Large intestine (tissue), 3 donors: ENCODE measurements at regions not wholly inside any gene's neighbourhood (a gene's known extent, or its start where the extent isn't known, plus 50 kb on each side); places are given as distances from the start of the nearest gene placed in this dataset.

Experiments used
- DNase-seq, 2 donors: peaks; one replicate each; pipeline versions ENCODE4 v3.0.0 to v3.0.0-alpha.2; 2013
- H3K27ac ChIP-seq: one replicate; pipeline ENCODE4 v1.5.1; 2013; ENCODE audit warnings: low read length
- H3K27me3 ChIP-seq: 2 replicates; pipeline ENCODE4 v1.6.1; 2013; ENCODE audit warnings: low read length; ENCODE audit not compliant: control insufficient read depth, insufficient read depth
- H3K36me3 ChIP-seq: 2 replicates; pipeline ENCODE4 v1.6.1; 2013; ENCODE audit warnings: low read length; ENCODE audit not compliant: control insufficient read depth, insufficient read depth
- H3K4me1 ChIP-seq: one replicate; pipeline ENCODE4 v1.6.1; 2013; ENCODE audit warnings: low read length; ENCODE audit not compliant: control insufficient read depth, insufficient read depth
- H3K4me3 ChIP-seq: one replicate; pipeline ENCODE4 v1.5.1; 2013; ENCODE audit warnings: low read length
- H3K9me3 ChIP-seq: one replicate; pipeline ENCODE4 v1.6.1; 2013; ENCODE audit warnings: mild to moderate bottlenecking, low read depth, low read length, moderate library complexity; ENCODE audit not compliant: control insufficient read depth
- WGBS: methylation state at CpG from one replicate; pipeline ENCODE4 v1.1.5; 2013; ENCODE audit warnings: low lambda C conversion rate; ENCODE audit not compliant: insufficient coverage; 5-methylcytosine and 5-hydroxymethylcytosine counted together

- H3K27ac ChIP-seq: no peak overlapping the region
- H3K9me3 ChIP-seq: no peaks in the 10 kb centered on the region
- DNase-seq: no peak
- H3K4me1 ChIP-seq: no peaks in the 10 kb centered on the region
- H3K4me3 ChIP-seq: no peak overlapping the region
- no peaks in the 10 kb centered on the region for H3K36me3 ChIP-seq
- no peaks in the 10 kb centered on the region for H3K27me3 ChIP-seq
- WGBS: 13% methylated on average over 1 of the region's 1 CpG
Observed at GRCh38 chr4:15366721-15367120, 61.1 kb upstream of the C1QTNF7 start.

DNA sequence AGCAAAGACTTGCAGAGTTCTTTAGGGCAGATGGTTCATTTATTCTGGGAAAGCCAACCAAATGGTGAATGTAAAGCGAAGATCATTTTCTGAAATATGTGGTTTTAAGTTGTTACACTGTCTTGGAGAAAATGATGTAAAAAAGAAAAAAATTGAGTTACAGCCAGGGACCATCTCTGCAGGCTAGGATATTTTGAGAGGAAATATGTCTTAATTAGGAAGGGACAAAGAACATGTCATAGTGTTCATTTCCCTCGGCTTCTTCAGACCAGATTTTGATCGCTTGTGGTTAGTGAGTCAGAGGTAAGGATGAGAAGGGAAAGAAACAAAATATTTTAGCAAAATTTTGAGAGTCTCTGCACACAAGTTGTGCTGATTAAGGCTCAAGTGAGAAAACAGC, 59.0 kb upstream of the C1QTNF7 start:
- H3K9me3 ChIP-seq: no peaks in the 10 kb centered on the region
- H3K4me1 ChIP-seq: no peaks in the 10 kb centered on the region
- H3K36me3 ChIP-seq: no peaks in the 10 kb centered on the region
- H3K27ac ChIP-seq: no peak overlapping the region
- 100% methylated on average over 1 of the region's 3 CpGs for WGBS
- H3K4me3 ChIP-seq: no peak overlapping the region
- no peaks in the 10 kb centered on the region for H3K27me3 ChIP-seq
- DNase-seq: no peak

- H3K9me3 ChIP-seq: no peaks in the 10 kb centered on the region
- no peak overlapping the region for H3K27ac ChIP-seq
- no peaks in the 10 kb centered on the region for H3K27me3 ChIP-seq
- no peaks in the 10 kb centered on the region for H3K36me3 ChIP-seq
- H3K4me3 ChIP-seq: no peak overlapping the region
- DNase-seq: no peak
- H3K4me1 ChIP-seq: no peaks in the 10 kb centered on the region
Observed at GRCh38 chr4:15370296-15370695, 57.5 kb upstream of the C1QTNF7 start.

- no peak overlapping the region for H3K4me3 ChIP-seq
- no peaks in the 10 kb centered on the region for H3K9me3 ChIP-seq
- no peak overlapping the region for H3K27ac ChIP-seq
- no peaks in the 10 kb centered on the region for H3K36me3 ChIP-seq
- H3K4me1 ChIP-seq: no peaks in the 10 kb centered on the region
- WGBS: no CpG with 5 or more reads among the region's 3 CpGs
- H3K27me3 ChIP-seq: no peaks in the 10 kb centered on the region
- DNase-seq: no peak
Observed at GRCh38 chr4:15373363-15373762, 54.5 kb upstream of the C1QTNF7 start.

DNA sequence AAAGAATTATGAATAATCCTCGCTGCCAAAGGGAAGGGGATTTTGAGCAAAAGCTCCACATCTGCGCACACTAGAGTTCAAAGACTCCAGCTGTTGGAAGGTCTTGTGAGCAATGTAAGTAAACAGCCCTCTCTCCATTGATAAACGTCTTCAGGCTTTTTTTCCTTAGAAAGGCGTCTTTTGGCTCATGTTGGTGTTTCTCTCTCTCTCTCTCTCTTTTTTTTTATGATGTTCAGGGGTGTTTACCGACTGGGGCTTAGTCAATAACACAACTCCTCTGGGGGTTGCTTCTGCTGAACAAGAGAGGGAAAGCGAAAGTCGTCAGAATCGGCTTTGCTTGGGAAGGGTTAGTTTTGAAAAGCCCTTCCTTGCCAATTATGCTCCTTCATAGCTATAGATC, 53.2 kb upstream of the C1QTNF7 start:
- no peaks in the 10 kb centered on the region for H3K36me3 ChIP-seq
- H3K4me1 ChIP-seq: no peaks in the 10 kb centered on the region
- H3K9me3 ChIP-seq: no peaks in the 10 kb centered on the region
- DNase-seq: peak in 1 of 2 donors; percentile 9
- WGBS: no CpG with 5 or more reads among the region's 8 CpGs
- no peak overlapping the region for H3K27ac ChIP-seq
- no peaks in the 10 kb centered on the region for H3K27me3 ChIP-seq
- H3K4me3 ChIP-seq: no peak overlapping the region

- Histone ChIP-seq H3K4me3 (no peak overlapping the region), H3K27ac (no peak overlapping the region), H3K36me3 (no peaks in the 10 kb centered on the region), H3K4me1 (no peaks in the 10 kb centered on the region), H3K9me3 (no peaks in the 10 kb centered on the region), H3K27me3 (no peaks in the 10 kb centered on the region)
- WGBS: no CpG with 5 or more reads among the region's 3 CpGs
- DNase-seq: no peak
Observed at GRCh38 chr4:15375667-15376066, 52.2 kb upstream of the C1QTNF7 start.

DNA sequence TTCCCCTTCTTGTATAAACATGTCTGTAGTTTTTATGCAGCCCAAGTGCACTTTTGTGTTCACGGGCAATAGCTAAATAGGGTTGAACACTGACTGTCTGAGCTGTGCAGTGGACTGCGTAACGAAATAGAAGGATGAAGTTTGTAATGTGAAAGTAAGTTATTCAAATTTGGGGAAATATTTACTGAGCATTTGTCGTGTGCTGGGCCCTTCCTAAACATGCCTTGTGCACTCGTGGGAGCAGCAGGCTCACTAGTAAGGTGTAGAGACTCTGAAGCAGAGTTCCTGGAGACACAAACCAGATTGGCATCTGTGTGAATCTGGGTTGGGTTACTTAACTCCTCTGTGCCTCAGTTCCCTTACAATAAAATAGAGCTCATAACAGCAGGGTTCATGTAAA, 51.7 kb upstream of the C1QTNF7 start:
- Histone ChIP-seq H3K9me3 (no peaks in the 10 kb centered on the region), H3K36me3 (no peaks in the 10 kb centered on the region), H3K27ac (no peak overlapping the region), H3K4me1 (no peaks in the 10 kb centered on the region), H3K27me3 (no peaks in the 10 kb centered on the region), H3K4me3 (no peak overlapping the region)
- WGBS: no CpG with 5 or more reads among the region's 5 CpGs
- DNase-seq: no peak

DNA sequence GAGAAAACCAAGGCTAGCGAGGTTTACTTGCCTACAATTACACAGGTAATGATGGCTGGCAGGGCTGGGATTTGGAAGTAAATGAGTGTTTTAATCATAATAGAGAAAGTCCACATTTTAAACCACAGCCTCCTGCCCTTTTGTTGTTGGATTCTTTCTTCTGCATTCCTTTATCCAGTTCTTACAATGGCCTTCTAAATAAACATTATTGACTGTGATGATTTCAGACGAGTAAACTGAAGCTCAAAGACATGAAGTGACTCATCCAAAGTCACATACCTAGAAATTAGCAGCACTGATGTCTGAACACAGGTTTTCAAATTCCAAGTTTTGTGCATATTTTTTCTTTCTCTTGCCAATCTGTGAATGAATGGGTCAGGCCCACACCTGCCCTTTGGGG, 51.2 kb upstream of the C1QTNF7 start:
- Histone ChIP-seq H3K36me3 (no peaks in the 10 kb centered on the region), H3K9me3 (no peaks in the 10 kb centered on the region), H3K4me3 (no peak overlapping the region), H3K27me3 (no peaks in the 10 kb centered on the region), H3K27ac (no peak overlapping the region), H3K4me1 (no peaks in the 10 kb centered on the region)
- WGBS: 70% methylated on average over 1 of the region's 2 CpGs
- no peak for DNase-seq
